RCC 7860 (cell line): ENCODE measurements at regions not wholly inside any gene's neighbourhood (a gene's known extent, or its start where the extent isn't known, plus 50 kb on each side); places are given as distances from the start of the nearest gene placed in this dataset.
"Not testable (repeated sequence)": the region's sequence is repeated elsewhere in the genome, so short reads cannot be mapped to it uniquely, and the experiment has no call there.

Experiments
- DNase-seq: peaks from one replicate; pipeline ENCODE4 v3.0.0-alpha.2; 2015; ENCODE audit warnings: low spot score
- FAIRE-seq: peaks from 2 replicates; lab custom pipeline; 2012; peaks lifted over from hg19 to GRCh38; lab: Jason Lieb, UNC

GRCh38 chr7:82501346-82501745 is 57.8 kb upstream of the CACNA2D1 start:
- no peak for FAIRE-seq

GRCh38 chr7:82499546-82499945 is 56.0 kb upstream of the CACNA2D1 start:
- not testable (repeated sequence) for FAIRE-seq

More at GRCh38 chr7:82501346-82501745, 57.8 kb upstream of the CACNA2D1 start:
- no peak for DNase-seq

GRCh38 chr7:82494420-82494819 is 50.8 kb upstream of the CACNA2D1 start:
- no peak for FAIRE-seq

More at GRCh38 chr7:82499546-82499945, 56.0 kb upstream of the CACNA2D1 start:
- not testable (repeated sequence) for DNase-seq

More at GRCh38 chr7:82494420-82494819, 50.8 kb upstream of the CACNA2D1 start:
- DNase-seq = peak; percentile 3
